Immature natural killer cell (primary cell): ENCODE measurements at regions not wholly inside any gene's neighbourhood (a gene's known extent, or its start where the extent isn't known, plus 50 kb on each side); places are given as distances from the start of the nearest gene placed in this dataset.

Source experiments
- DNase-seq, 3 donors: peaks; one replicate each; pipeline ENCODE4 v3.0.0; 2022; ENCODE audit warnings: mixed read lengths in 1 of 3
- H3K27ac Mint-ChIP-seq, 6 donors: one replicate each; pipeline ENCODE4 v1.8.0; 2020; ENCODE audit warnings: mixed read lengths in 6 of 6, mild to moderate bottlenecking in 5 of 6, inconsistent platforms in 4 of 6, moderate library complexity in 3 of 6
- H3K27me3 Mint-ChIP-seq, 3 donors: one replicate each; pipeline ENCODE4 v1.8.0; 2020 to 2021; ENCODE audit warnings: low read depth in 3 of 3, mild to moderate bottlenecking in 3 of 3, mixed read lengths in 3 of 3, moderate library complexity in 3 of 3, inconsistent platforms in 1 of 3
- H3K36me3 Mint-ChIP-seq, 3 donors: one replicate each; pipeline ENCODE4 v1.8.0; 2020; ENCODE audit warnings: mixed read lengths in 3 of 3, inconsistent platforms in 2 of 3, mild to moderate bottlenecking in 2 of 3
- H3K4me1 Mint-ChIP-seq, 2 donors: one replicate each; pipeline ENCODE4 v1.8.0; 2020; ENCODE audit warnings: inconsistent platforms in 2 of 2, mild to moderate bottlenecking in 2 of 2, mixed read lengths in 2 of 2, moderate library complexity in 1 of 2
- H3K4me3 Mint-ChIP-seq, 5 donors: one replicate each; pipeline ENCODE4 v1.8.0; 2020; ENCODE audit warnings: mild to moderate bottlenecking in 5 of 5, mixed read lengths in 5 of 5, inconsistent platforms in 3 of 5, moderate library complexity in 3 of 5
- H3K9me3 Mint-ChIP-seq, 6 donors: one replicate each; pipeline ENCODE4 v1.8.0; 2020; ENCODE audit warnings: mild to moderate bottlenecking in 6 of 6, mixed read lengths in 6 of 6, inconsistent platforms in 4 of 6, moderate library complexity in 3 of 6

- Mint-ChIP-seq H3K27me3 (peaks cover 0 to 8% (median 2%) of the 10 kb centered on the region in 3 donors), H3K27ac (no peak overlapping the region)
Observed at GRCh38 chr3:187447737-187448136, 79.6 kb downstream of the RTP4 start.

GRCh38 chr3:187445356-187445755, 77.2 kb downstream of the RTP4 start:
- DNase-seq, result no peak
- H3K27ac Mint-ChIP-seq, result no peak overlapping the region
- H3K27me3 Mint-ChIP-seq, result peaks cover 0 to 5% (median 0%) of the 10 kb centered on the region in 3 donors
- H3K4me1 Mint-ChIP-seq, result no peaks in the 10 kb centered on the region
- H3K9me3 Mint-ChIP-seq, result no peaks in the 10 kb centered on the region
- H3K36me3 Mint-ChIP-seq, result no peaks in the 10 kb centered on the region
- no peak overlapping the region for H3K4me3 Mint-ChIP-seq

More at GRCh38 chr3:187447737-187448136, 79.6 kb downstream of the RTP4 start:
- Mint-ChIP-seq H3K4me3 (no peak overlapping the region), H3K36me3 (no peaks in the 10 kb centered on the region), H3K4me1 (no peaks in the 10 kb centered on the region), H3K9me3 (no peaks in the 10 kb centered on the region)
- DNase-seq, result no peak

- peaks cover 0 to 10% (median 0%) of the 10 kb centered on the region in 6 donors for H3K9me3 Mint-ChIP-seq
- no peaks in the 10 kb centered on the region for H3K36me3 Mint-ChIP-seq
- no peak overlapping the region for H3K27ac Mint-ChIP-seq
- peaks cover 4 to 13% (median 5%) of the 10 kb centered on the region in 3 donors for H3K27me3 Mint-ChIP-seq
- DNase-seq, result no peak
- no peak overlapping the region for H3K4me3 Mint-ChIP-seq
- no peaks in the 10 kb centered on the region for H3K4me1 Mint-ChIP-seq
Observed at GRCh38 chr3:187434524-187434923, 66.3 kb downstream of the RTP4 start.

GRCh38 chr3:187430576-187430975, 62.4 kb downstream of the RTP4 start:
- DNase-seq, result no peak
- Mint-ChIP-seq H3K27ac (no peak overlapping the region), H3K36me3 (no peaks in the 10 kb centered on the region), H3K9me3 (peaks cover 0 to 10% (median 1%) of the 10 kb centered on the region in 6 donors), H3K4me3 (no peak overlapping the region), H3K27me3 (peaks cover 3 to 13% (median 6%) of the 10 kb centered on the region in 3 donors), H3K4me1 (no peaks in the 10 kb centered on the region)
